SU-DHL-6 (cell line): ENCODE measurements at regions not wholly inside any gene's neighbourhood (a gene's known extent, or its start where the extent isn't known, plus 50 kb on each side); places are given as distances from the start of the nearest gene placed in this dataset.

Experiments
- H2AFZ ChIP-seq: fragments of 200-600 bp; sonication (generic); 2 replicates; pipeline ENCODE4 v1.6.1; 2014; ENCODE audit warnings: low read depth, mild to moderate bottlenecking, moderate library complexity, mixed read lengths, antibody characterized with exemption, low read length; ENCODE audit not compliant: severe bottlenecking
- H3F3A ChIP-seq: fragments of 200-600 bp; shearing (Covaris generic); 2 replicates; pipeline ENCODE4 v1.6.0; 2016; ENCODE audit warnings: antibody characterized with exemption, mild to moderate bottlenecking; ENCODE audit not compliant: insufficient read depth
- H3K27ac ChIP-seq: fragments of 200-600 bp; sonication (generic); 2 replicates; pipeline ENCODE4 v1.5.1; 2016; ENCODE audit warnings: low read depth, mild to moderate bottlenecking, low read length, moderate library complexity, mixed read lengths
- H3K27me3 ChIP-seq: fragments of 200-600 bp; sonication (generic), shearing (Covaris generic); 2 replicates; pipeline ENCODE4 v1.6.0; 2014; ENCODE audit warnings: mild to moderate bottlenecking, low read length
- H3K36me3 ChIP-seq: fragments of 200-600 bp; sonication (generic); 2 replicates; pipeline ENCODE4 v1.6.1; 2014; ENCODE audit warnings: mild to moderate bottlenecking, low read length, mixed read lengths
- H3K4me2 ChIP-seq: fragments of 300-600, 200-600 bp; shearing (Covaris generic), sonication (generic); 2 replicates; pipeline ENCODE4 v1.6.0; 2014; ENCODE audit warnings: low read length, low read depth, mild to moderate bottlenecking; ENCODE audit not compliant: poor library complexity, severe bottlenecking
- H3K4me3 ChIP-seq: fragments of 200-600 bp; sonication (generic); 2 replicates; pipeline ENCODE4 v1.5.1; 2014; ENCODE audit warnings: antibody characterized with exemption, low read length, mild to moderate bottlenecking, mixed read lengths; ENCODE audit not compliant: insufficient read depth, poor library complexity, severe bottlenecking
- H3K79me2 ChIP-seq: fragments of 200-600 bp; sonication (generic); 2 replicates; pipeline ENCODE4 v1.6.1; 2014; ENCODE audit warnings: mild to moderate bottlenecking, low read length, moderate library complexity; ENCODE audit not compliant: insufficient read depth
- H3K9ac ChIP-seq: fragments of 200-600 bp; sonication (generic); 2 replicates; pipeline ENCODE4 v1.7.0; 2014; ENCODE audit warnings: mild to moderate bottlenecking, low read length
- H3K9me2 ChIP-seq: fragments of 200-600 bp; sonication (generic); replicated peaks from 2 replicates; pipeline ENCODE4 v1.6.1; 2014; ENCODE audit warnings: low read length; ENCODE audit not compliant: insufficient read depth
- H3K9me3 ChIP-seq: fragments of 200-600 bp; sonication (generic); 2 replicates; pipeline ENCODE4 v1.6.1; 2014; ENCODE audit warnings: low read length, mixed read lengths; ENCODE audit not compliant: insufficient read depth
- H4K20me1 ChIP-seq: fragments of 200-600 bp; sonication (generic); 2 replicates; pipeline ENCODE4 v1.6.1; 2014; ENCODE audit warnings: low read depth, mild to moderate bottlenecking, antibody characterized with exemption, low read length, moderate library complexity, mixed read lengths
- CTCF ChIP-seq: fragments of 200-600 bp; sonication (generic); IDR thresholded peaks from one replicate; pipeline ENCODE4 v1.5.1; 2017; ENCODE audit warnings: antibody characterized with exemption, mild to moderate bottlenecking, low read length, moderate library complexity; ENCODE audit not compliant: insufficient read depth, poor library complexity, severe bottlenecking
- EZH2phosphoT487 ChIP-seq: fragments of 200-600 bp; sonication (generic), shearing (Covaris generic); conservative IDR thresholded peaks from 2 replicates; pipeline ENCODE4 v1.6.1; 2018; ENCODE audit warnings: mild to moderate bottlenecking, antibody characterized with exemption, low read length, moderate library complexity, mixed read lengths

GRCh38 chr1:201606623-201607022, 67.7 kb downstream of the NAV1 start:
- H4K20me1 ChIP-seq = no peaks in the 10 kb centered on the region
- no peak for TF ChIP-seq CTCF
- TF ChIP-seq EZH2phosphoT487 = no peak

DNA sequence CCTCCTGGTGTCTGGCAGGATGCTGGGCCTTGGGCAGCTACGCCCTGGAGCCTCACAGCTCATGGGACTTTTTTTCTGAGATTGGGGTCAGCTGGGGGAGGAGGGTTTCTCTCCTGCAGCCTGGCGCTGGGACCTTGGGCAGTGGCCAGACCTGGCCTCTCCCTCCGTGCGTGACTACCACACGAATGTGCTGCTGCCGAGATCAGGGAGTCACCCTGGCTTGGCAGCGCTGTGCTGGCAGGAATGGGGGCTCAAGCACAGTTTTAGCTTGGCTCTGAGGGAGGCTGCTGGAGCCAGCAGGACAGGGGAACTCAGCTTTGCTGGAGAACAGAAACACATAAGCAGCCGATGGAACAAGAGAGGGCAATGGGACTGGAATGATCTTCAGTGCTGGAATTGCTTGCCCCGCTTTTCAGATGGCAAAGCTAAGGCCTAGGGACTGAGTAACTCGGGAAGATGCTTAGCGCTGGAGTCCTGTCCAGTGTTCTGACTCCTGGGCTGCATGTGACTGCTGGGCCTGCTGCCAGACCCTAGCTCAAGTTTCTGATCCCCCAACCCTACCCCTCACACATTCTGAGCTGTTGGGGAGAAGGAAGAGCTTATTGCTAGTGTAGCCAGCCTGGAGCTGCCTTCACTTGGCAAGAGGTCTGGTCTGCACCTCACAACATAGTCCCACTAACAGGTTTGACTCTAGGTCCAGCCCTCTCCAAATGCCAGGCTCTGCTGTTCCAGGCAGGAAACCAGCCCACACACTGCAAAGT, 69.9 kb downstream of the NAV1 start:
- Histone ChIP-seq H3K27ac (no peak overlapping the region), H2AFZ (no peak overlapping the region), H3F3A (no peaks in the 10 kb centered on the region), H3K4me3 (no peak overlapping the region), H3K4me2 (no peak overlapping the region), H3K9ac (no peak overlapping the region), H3K9me3 (no peaks in the 10 kb centered on the region), H3K9me2 (no peaks in the 10 kb centered on the region), H3K36me3 (no peaks in the 10 kb centered on the region), H3K27me3 (no peaks in the 10 kb centered on the region), H3K79me2 (no peaks in the 10 kb centered on the region), H4K20me1 (no peaks in the 10 kb centered on the region)
- no peak for TF ChIP-seq EZH2phosphoT487
- TF ChIP-seq CTCF = no peak

More at GRCh38 chr1:201606623-201607022, 67.7 kb downstream of the NAV1 start:
- no peak overlapping the region for H2AFZ ChIP-seq
- H3K4me3 ChIP-seq = no peak overlapping the region
- H3F3A ChIP-seq = no peaks in the 10 kb centered on the region
- H3K27ac ChIP-seq = no peak overlapping the region
- H3K9ac ChIP-seq = no peak overlapping the region
- H3K79me2 ChIP-seq = no peaks in the 10 kb centered on the region
- no peaks in the 10 kb centered on the region for H3K9me3 ChIP-seq
- no peaks in the 10 kb centered on the region for H3K27me3 ChIP-seq
- no peaks in the 10 kb centered on the region for H3K9me2 ChIP-seq
- H3K4me2 ChIP-seq = no peak overlapping the region
- H3K36me3 ChIP-seq = no peaks in the 10 kb centered on the region

DNA sequence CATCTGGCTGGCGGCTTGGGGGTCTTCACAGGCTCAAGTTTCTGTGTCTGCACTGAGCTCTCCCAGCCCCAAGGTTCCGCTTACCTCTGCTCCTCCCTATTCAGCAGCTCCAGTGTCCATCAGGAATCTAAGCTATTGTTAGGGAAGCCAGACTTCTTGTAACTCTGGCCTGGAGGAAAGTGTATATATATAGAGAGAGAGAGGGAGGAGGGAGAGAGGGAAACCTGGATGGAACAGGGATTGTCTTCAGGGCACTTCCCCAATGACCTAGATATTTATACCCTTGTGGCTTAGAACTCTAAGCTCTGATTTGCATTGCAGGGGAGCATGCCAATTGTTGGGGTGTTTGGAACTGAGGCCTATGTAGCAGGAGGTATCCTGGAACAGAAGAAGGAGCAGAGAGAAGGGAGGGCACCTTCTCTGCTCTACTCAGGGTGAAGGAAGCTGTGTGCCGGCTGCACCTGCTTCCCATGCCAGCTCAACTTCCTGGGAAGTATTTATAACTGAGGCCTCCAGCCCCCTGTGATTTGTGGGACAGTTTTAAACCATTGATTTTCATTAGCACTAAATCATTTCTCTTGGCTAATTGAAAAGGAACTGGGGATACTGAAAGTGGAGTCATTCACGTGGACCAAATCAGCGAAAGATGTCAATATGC, 70.9 kb downstream of the NAV1 start:
- Histone ChIP-seq H3K27me3 (no peaks in the 10 kb centered on the region), H3K79me2 (no peaks in the 10 kb centered on the region), H4K20me1 (no peaks in the 10 kb centered on the region), H3K4me3 (no peak overlapping the region), H3F3A (no peaks in the 10 kb centered on the region), H3K4me2 (no peak overlapping the region), H3K9ac (no peak overlapping the region), H2AFZ (no peak overlapping the region), H3K36me3 (no peaks in the 10 kb centered on the region), H3K9me3 (no peaks in the 10 kb centered on the region), H3K9me2 (no peaks in the 10 kb centered on the region), H3K27ac (no peak overlapping the region)
- no peak for TF ChIP-seq EZH2phosphoT487
- TF ChIP-seq CTCF = no peak
